Esophagus squamous epithelium (tissue), 4 donors: ENCODE measurements at regions not wholly inside any gene's neighbourhood (a gene's known extent, or its start where the extent isn't known, plus 50 kb on each side); places are given as distances from the start of the nearest gene placed in this dataset.

Experiments
- POLR2A ChIP-seq, 4 donors: fragments of 450-650 bp; IDR thresholded peaks; one replicate each; pipeline ENCODE4 v1.6.1; 2017; ENCODE audit warnings: antibody characterized with exemption in 4 of 4, mild to moderate bottlenecking in 4 of 4, moderate library complexity in 3 of 4
- TF ChIP-seq, protein P1 (sequence below), 6 experiments: fragments of 450-650 bp in 4 of 6; fragments of 200-600 bp in 2 of 6; sonication (generic) in 2 of 6; IDR thresholded peaks; one replicate each; pipeline ENCODE4 v1.5.1; 2016 to 2019; ENCODE audit warnings: antibody characterized with exemption in 6 of 6, mild to moderate bottlenecking in 4 of 6, moderate library complexity in 4 of 6

DNA sequence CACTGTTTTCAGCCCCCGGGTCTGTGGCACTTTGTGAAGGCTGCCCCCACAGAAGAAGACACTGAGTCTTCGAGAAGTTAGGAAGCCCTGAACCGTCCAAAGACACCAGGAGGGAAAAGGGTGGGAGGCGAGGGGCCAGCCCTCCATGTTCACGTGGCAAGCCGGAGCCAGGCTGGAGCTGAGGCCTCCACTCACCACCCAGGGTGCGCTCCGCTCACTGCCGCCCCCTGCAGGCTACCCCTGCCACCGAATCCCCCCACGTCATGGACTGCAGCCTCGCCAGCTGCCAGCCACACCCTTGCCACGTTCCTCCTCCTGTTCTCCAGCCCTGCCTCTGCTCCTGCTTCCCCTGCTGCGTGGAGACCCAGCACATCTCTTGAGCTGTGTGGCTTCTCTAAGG is 59.0 kb upstream of the EN2 start:
- TF ChIP-seq, protein P1, sequence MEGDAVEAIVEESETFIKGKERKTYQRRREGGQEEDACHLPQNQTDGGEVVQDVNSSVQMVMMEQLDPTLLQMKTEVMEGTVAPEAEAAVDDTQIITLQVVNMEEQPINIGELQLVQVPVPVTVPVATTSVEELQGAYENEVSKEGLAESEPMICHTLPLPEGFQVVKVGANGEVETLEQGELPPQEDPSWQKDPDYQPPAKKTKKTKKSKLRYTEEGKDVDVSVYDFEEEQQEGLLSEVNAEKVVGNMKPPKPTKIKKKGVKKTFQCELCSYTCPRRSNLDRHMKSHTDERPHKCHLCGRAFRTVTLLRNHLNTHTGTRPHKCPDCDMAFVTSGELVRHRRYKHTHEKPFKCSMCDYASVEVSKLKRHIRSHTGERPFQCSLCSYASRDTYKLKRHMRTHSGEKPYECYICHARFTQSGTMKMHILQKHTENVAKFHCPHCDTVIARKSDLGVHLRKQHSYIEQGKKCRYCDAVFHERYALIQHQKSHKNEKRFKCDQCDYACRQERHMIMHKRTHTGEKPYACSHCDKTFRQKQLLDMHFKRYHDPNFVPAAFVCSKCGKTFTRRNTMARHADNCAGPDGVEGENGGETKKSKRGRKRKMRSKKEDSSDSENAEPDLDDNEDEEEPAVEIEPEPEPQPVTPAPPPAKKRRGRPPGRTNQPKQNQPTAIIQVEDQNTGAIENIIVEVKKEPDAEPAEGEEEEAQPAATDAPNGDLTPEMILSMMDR (IDR thresholded peaks at IDR 0.05) = no peak
- TF ChIP-seq POLR2A (IDR thresholded peaks at IDR 0.05) = no peak
